GM18508 (cell line): ENCODE measurements at regions not wholly inside any gene's neighbourhood (a gene's known extent, or its start where the extent isn't known, plus 50 kb on each side); places are given as distances from the start of the nearest gene placed in this dataset.
"Not testable (repeated sequence)": the region's sequence is repeated elsewhere in the genome, so short reads cannot be mapped to it uniquely, and the experiment has no call there.

Source experiments
- ATAC-seq: cut with Tn5 transposase; IDR thresholded peaks from one replicate; pipeline ENCODE4 v1.9.1; 2021; ENCODE audit warnings: moderate number of reproducible peaks; ENCODE audit not compliant: insufficient read depth, unreplicated experiment

DNA sequence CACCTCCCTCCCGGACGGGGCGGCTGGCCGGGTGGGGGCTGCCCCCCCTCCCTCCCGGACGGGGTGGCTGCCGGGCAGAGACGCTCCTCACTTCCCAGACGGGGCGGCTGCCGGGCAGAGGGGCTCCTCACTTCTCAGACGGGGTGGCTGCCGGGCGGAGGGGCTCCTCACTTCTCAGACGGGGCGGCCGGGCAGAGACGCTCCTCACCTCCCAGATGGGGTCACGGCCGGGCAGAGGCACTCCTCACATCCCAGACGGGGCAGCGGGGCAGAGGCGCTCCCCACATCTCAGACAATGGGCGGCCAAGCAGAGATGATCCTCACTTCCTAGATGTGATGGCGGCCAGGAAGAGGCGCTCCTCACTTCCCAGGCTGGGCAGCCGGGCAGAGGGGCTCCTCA, 1430.4 kb upstream of the FLRT2 start:
- ATAC-seq, result not testable (repeated sequence)

DNA sequence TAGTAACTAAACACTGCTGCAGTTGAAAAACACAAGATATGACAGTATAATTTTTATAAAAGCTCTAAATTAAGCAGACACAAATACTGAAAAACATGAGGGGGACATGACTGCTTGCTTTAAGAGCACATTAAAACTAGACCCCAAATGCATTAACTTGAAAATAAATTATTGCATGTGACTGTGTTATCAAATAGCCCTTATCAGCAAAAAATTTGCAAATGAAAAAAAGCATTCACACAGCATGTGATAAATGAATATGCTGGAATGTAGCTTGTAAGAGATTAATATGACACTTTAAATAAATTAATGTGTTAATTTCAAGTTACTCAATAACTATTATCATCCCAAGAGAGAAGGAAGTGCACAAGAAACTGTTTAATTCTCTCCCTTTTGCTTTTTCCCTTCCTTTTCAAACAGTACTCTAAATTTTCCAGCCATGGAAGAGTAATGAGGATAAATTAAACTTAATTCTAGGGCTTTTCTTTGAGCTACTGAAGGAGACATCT, 1422.1 kb upstream of the FLRT2 start:
- no peak for ATAC-seq

DNA sequence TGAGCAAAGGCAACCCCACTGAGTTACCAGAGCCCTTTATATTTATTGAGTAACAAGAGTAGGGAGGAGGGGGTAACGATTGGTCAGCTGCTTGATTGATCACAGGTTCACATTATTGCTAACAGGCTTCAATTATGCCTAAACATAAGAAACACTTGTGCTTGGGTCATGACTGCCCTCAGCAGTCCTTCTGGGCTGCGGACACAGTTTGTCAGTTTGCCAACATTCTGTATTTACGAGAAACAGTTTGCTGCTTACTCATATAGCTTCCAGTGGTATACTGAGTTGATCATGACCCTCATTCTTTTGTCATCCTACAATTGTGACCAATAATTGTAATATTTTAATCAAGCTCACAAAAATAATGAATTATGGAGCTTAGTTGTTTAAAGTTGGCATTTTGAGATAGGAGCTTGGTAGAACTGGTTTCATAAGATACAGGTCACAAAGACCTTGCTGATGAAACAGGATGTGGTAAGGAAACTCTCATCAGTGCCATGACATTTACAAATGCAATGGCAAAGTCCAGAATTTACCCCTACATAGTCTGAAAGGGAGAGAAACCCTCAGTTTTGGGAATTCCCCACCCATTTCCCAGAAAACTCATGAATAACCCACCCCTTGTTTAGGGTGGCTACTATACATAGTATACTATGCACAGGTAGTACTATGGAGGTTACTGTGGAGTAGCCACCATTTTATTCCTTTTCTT, 1421.0 kb upstream of the FLRT2 start:
- ATAC-seq, result no peak

DNA sequence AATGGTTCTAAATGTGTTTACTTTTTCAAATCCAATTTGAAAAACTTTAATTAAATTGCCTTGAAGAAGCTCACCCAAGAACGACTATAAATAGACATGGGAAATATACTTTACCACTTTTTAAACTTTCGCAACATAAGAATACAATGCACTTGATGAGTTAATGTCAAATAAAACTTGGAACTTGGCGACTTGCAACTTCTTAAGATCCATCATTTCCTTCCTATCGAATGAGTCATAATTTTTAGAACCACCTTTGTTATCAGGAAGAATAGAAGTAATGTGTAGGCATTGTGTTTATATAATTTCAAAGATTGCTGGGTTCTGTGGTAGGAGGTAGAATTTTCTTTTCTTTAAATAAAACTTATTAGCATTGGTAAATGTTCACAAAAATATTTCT, 1417.4 kb upstream of the FLRT2 start:
- no peak for ATAC-seq

DNA sequence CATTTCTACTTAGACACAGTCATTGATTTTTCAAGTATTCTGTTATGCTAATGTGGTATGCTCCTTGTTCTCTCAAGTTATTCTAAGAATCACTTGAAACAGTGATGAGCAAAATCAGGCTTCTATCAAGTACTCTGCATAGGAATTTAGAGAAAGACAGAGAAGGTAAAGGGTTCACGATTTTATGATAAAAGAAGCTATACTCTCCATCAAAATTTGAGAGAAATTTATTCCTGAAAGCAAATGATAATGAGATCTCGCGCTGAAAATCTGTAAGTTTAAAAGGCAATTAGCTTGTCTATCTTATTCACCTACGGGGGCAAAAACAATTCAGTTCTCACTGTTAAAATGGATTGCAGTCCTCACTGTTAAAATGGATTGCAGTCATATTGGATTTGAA, 1404.3 kb upstream of the FLRT2 start:
- no peak for ATAC-seq

DNA sequence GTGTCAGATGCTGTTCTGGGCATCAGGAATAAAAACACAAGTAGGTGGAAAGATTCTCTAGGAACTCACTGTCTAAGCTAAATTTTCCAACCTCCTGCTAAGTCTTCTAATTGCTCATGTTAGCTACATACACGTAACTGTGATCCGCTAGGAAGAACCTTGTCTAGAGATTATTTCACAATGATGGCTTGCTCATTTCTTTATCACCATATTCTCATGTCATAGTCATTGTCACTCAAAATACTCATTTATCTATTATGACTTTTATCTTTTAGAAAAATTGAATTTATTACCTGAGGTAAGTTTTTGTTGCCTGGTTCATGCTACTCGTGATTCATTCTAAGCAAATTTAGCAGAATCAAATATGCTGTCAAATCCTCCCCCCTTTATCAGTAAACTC, 1402.4 kb upstream of the FLRT2 start:
- ATAC-seq, result no peak

DNA sequence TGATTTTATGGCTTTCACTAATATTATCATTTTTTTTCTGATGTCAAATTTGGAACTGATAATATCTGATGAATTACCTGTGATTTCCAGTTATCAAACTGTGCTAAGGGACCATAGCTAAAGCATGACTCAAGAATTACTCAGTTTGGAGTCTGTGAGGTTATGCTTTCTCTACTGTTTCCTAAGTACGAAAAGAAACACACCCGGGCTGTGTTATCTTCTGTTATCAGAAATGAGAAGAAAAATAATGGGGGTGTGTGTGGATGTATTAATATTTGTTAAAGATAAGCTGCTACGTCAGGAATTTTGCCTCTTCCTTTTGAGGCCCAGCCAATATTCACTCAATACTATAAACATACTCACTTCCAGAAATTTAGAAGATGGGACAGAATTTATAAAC, 1401.9 kb upstream of the FLRT2 start:
- no peak for ATAC-seq

DNA sequence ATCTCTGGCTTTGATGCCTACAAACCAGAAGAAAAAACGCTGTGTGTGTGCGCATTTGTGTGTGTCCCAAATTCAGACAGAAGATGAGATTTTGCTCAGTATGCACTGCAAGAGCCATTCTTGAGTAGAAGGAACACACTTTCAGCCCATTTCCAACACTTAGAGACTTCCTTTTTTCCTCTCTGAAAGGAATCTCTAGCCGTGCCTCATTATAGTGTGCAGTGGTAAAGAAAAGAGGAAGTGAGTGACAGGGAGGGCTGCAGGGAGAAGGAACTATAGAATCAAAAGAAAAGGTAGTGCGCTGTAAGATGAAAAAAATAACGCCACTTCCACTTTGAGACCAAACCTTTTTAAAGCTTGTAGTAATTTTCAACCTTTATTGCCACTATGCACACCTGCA, 1400.9 kb upstream of the FLRT2 start:
- no peak for ATAC-seq

DNA sequence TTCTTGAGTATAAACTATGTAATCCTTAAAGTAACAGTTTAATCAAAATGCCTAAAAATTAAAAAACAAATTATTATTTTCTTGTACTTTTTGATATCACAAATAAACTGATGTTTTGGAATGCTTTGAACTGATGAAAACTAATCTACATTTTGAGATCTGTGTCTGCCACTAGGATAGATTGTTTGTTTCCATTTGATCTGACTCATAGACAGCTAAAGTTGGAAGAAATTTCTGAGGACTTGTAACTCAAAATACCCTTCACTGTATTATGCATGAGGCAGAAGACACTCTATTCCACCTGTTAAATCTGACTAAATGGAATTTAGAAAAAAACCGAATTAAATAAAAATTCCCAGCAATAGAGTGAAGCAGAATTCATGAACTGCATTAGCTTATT, 1400.0 kb upstream of the FLRT2 start:
- ATAC-seq, result no peak

DNA sequence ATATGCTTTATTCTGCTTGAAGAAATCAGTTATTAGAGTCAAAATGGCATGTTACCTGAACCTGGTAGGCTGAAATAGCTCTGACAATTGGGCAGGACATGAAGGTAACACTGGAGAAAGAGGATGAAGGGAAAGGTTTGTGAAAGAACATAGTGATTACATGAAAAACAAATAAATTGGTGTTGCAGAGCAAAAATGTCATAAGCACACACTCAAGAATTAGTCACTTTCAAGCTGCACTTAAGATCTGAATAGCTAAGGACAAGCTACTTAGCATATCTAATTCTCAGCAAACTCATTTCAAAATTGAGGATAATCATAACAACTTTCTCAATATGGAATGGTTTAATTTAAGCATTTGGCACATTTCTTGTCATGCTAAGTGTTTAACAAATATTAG, 1398.0 kb upstream of the FLRT2 start:
- no peak for ATAC-seq

DNA sequence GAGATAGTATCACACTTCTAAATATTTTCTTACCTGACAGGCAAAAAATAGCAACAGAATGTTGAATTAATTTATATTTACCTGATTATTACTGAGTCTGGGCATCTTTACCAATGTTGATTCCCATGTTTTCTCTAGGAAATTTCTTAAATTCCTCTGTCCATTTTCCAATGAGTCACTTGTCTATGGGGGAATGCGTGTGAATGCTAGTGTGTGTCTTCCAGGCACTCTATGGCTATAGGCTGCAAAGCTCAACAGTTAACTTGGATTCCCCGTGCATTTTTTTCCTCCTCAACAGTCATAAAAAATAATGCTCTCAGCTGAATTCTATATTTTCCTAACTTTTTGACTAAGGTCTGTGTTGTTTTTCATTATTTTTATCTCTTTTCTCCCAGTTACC, 1385.8 kb upstream of the FLRT2 start:
- no peak for ATAC-seq

DNA sequence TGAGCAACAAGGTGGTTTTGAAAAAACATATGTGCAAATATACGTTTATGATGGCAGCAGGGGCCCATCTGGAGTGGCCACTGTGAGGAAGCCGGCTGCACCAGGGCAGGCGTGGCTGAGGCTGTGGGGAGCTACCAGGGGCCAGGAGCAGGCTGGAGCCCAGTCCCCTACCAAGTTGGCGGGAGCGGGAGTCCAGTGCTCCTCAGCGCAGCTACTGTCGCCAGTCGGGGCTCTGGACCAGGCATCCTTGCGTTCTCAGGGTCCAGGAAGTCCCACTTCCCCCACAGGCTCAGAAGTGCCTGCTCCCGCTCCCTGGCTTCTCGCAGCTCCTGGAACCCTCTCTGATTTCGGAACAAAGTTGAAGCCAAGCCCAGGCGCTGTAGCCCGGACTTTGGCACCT, 1377.5 kb upstream of the FLRT2 start:
- no peak for ATAC-seq

DNA sequence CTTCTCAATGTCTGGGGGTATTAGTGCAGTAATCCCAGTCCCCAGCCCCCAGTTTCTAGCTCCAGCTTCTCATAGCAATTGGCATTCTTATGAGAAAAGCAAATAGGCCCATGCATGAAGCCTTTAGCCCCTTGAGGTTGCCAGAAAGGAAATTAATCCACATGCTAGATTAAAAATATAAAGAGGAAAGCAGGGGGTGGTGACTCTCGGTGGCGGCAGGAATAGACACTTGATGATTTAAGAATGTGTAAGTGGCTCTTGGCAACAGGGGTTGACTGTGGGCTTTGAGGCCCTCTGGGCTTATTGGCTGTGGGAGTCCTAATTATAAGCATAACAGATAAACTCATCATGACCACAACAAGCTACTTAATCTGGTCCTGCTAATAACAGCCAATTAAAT, 1367.3 kb upstream of the FLRT2 start:
- ATAC-seq, result no peak

DNA sequence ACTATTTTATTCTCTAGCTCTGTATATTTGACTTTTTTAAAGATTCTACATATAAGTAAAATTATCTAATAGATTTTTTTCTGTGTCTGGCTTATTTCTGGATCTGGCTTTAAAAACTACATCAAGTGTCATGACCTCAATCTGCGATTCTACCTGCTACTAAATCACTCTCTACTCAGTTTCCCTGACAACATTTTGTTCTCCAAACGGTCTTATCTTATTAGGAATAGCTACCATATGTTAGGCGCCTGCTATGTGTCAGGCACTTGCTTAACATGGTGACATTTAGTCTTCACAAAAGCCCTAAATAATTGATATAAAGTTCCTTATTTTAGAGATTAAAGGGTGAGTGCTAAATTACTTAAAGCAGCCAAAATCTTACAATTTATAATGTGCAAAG, 1362.9 kb upstream of the FLRT2 start:
- no peak for ATAC-seq

DNA sequence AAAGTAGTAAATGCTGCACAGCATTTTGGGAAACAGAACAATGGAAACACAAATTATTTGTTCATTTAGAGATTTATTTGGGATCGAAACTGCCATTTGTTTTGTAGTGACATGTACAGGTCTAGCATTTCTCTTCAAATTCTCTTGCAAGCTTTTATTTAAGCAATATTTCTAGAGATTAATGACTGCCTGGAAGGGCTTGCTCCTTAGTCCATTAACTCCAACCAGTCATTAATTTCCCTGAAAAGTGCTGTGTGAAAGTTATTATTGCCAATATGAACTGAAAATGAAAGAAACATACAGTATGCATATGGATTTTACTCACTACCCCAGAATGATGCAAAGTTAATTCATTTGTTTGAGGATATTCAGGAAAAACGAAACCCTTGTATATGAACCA, 1349.6 kb upstream of the FLRT2 start:
- ATAC-seq, result no peak

DNA sequence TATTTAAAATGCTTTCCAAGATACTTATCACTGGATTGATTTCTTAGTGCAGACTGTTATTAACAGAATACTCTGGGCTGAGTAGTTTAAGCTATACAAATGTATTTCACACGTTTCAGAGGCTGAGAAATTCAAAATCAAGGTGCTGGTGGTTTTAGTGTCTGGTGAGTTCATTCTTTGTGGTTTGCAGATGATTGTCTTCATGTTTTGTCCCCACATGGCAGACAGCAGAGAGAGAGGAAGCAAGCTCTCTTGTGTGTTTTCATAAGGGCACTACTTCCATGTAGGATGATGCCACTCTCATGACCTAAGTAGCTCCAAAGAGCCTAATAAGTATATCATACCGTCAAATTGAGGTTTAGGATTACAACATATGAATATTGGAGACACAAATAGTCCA, 1348.9 kb upstream of the FLRT2 start:
- ATAC-seq, result no peak

DNA sequence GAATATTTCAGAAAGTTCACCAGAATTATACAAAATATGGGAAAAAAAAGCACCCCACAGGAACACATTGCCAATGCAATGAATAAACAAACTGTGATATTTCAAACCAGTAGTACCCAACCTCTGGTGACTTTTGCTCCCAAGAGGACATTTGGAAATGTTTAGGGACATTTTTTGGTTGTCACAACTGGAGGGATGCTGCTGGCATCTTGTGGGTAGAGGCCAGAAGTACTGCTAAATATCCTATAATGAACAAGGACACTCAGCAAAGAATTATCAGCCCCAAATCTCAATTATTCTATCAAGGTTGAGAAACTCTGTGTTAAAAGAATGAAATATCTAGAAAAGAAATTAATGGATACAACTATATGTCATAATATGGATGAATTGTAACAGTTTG, 1334.4 kb upstream of the FLRT2 start:
- ATAC-seq, result no peak

DNA sequence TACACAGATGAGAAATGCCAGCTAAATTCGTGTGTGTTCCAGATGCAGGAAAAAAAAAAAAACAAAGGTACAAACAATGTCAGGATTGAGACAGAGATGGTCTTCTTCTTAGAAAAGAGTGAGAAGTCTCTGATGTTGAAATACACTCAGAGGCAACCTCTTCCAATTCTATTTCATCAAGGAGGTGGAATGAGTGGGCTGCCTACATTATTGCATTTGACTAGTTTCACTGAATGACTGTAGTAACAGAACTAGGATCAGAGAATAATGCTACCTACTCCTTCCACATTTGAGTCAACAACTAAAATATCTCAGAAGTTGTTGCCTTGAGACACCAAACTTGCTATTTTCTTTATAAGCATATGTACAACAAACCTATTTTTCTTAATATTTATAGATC, 1332.2 kb upstream of the FLRT2 start:
- ATAC-seq, result no peak

DNA sequence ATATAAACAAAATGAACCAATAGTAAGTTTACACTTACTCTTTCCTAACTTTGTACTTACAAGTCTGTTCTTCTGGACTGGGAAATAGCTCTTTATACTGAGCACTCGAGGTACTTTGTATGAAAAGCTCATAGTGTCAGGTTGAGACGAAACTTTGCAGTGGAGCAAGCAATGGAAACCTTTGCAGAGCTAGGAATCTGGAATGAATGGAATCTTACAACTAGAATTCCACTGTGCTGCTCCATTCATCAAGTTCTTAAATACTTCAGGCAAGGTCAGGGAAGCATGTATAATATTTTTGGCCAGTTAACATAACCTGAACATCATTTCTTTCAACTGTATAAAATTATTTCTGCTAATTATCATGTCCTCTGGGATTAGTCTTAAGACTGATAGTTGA, 1327.5 kb upstream of the FLRT2 start:
- no peak for ATAC-seq

DNA sequence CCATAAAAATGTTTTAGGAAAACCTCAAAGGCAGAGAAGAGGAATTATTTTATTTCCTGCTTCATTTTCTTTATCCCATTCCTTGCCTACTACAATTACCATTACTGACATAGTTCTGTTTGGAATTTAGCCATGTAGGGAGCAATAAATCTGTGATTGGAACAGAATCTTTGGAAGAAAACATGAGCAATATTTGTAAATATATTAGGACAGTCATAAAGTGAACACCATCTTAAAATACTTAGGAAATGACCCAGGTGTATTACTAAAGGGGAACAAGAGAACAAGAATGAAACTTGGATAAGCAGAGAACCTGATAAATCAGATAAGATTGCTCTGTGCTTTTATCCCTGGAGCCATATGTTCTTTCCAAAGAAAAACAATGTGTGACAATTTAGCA, 1326.0 kb upstream of the FLRT2 start:
- ATAC-seq, result no peak

DNA sequence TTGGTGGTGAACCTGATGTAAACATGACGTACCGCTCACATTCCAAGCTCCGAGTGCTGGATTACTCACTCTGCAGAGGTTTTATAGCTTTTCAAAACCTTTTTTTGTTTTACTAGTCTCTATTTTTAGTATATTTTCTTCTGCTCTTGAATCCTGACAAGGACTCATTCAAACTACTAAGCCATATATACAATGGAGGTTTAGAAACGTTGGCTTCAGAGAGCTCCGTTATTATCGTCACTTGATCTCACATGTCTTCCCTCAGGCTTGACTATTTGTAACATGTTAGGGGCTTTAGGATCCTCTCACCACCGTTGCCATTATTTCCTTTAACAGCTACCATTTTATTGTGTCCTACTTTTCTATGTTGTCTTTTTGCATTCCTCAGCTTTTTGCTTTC, 1321.5 kb upstream of the FLRT2 start:
- no peak for ATAC-seq

DNA sequence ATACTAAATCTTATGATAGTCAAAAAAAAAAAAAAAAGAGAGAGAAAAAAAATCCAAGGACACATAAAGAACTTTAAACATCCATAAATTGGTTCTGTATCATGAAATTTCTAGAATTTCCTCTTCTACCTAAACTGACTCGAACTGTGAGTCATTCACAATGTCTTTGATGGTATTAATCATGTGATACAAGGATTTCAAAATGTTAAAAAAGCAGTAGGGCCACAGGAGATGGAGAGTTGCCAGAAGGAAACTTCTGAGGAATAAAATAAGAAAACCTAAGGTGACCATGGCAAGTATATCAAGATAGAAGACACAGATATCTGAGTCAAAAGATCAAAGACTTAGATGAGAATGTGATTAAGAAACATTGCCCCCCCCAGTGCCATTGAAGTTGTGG, 1320.9 kb upstream of the FLRT2 start:
- no peak for ATAC-seq

DNA sequence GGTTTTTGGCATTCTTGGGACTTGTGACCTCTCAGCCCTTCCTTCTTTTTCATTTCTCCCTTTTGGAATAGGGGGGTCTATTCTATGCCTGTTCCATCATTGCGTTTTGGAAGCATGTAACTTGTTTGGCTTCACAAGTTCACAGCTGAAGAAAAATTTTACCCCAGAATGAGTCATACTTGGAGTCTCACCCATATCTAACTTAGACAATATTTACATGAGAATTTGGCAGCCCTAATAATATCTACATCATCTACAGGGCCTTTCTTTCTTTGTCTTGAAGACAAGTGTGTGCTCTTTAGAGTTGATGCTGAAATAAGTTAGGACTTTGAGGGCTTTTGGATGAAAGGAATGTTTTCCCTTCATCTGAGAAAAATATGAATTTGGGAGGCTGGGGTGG, 1312.9 kb upstream of the FLRT2 start:
- no peak for ATAC-seq
